Rectal smooth muscle tissue (tissue), 1 donor: ENCODE measurements at regions not wholly inside any gene's neighbourhood (a gene's known extent, or its start where the extent isn't known, plus 50 kb on each side); places are given as distances from the start of the nearest gene placed in this dataset.
"Not testable (repeated sequence)": the region's sequence is repeated elsewhere in the genome, so short reads cannot be mapped to it uniquely, and the experiment has no call there.

Source experiments
- H3K27ac ChIP-seq: one replicate; pipeline ENCODE4 v1.7.0; 2013; ENCODE audit warnings: low read depth, low read length, inconsistent platforms
- H3K27me3 ChIP-seq: one replicate; pipeline ENCODE4 v1.7.0; 2013; ENCODE audit warnings: low read length; ENCODE audit not compliant: control insufficient read depth, insufficient read depth
- H3K36me3 ChIP-seq: one replicate; pipeline ENCODE4 v1.7.0; 2013; ENCODE audit warnings: low read length; ENCODE audit not compliant: control insufficient read depth, insufficient read depth
- H3K4me1 ChIP-seq: one replicate; pipeline ENCODE4 v1.7.0; 2013; ENCODE audit warnings: low read length; ENCODE audit not compliant: control insufficient read depth, insufficient read depth
- H3K4me3 ChIP-seq: one replicate; pipeline ENCODE4 v1.7.0; 2013; ENCODE audit warnings: low read length
- H3K9ac ChIP-seq: one replicate; pipeline ENCODE4 v1.7.0; 2013; ENCODE audit warnings: low read length

DNA sequence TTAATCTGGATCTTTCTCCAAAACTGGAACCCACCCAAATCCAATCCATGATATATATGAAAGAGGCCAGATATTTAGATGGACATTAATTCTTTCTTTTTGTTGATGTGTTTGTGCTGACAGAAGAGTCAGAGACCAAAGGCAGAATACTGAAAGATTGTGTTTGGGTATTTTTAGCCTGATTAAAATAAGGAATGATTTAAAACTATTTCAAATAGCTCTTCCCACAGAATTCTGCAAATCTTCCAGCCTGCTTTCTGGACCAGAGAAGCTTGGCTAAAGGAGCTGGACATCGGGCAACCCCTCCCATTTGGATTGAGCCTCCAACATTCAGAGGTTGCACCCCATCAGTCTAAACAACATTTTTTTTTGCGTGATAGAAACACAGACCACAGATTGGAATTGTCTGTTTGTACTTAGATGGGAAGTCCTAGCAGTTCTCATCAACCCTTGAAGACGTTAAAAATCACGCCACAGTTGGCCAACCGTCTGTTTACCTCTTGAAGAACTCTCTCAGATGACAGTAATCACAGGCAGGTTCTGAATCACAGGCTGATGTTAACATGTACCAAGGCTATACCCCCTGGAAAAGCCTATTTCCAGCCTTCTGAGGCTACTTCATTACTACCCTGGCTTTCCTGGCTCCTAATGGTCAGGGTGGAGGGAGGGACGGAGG is 155.2 kb upstream of the NRP1 start:
- Histone ChIP-seq H3K9ac (no peak overlapping the region), H3K36me3 (no peaks in the 10 kb centered on the region), H3K4me1 (peaks cover 21% of the 10 kb centered on the region), H3K27me3 (no peaks in the 10 kb centered on the region), H3K27ac (peak overlapping the region; percentile 30), H3K4me3 (no peak overlapping the region)

DNA sequence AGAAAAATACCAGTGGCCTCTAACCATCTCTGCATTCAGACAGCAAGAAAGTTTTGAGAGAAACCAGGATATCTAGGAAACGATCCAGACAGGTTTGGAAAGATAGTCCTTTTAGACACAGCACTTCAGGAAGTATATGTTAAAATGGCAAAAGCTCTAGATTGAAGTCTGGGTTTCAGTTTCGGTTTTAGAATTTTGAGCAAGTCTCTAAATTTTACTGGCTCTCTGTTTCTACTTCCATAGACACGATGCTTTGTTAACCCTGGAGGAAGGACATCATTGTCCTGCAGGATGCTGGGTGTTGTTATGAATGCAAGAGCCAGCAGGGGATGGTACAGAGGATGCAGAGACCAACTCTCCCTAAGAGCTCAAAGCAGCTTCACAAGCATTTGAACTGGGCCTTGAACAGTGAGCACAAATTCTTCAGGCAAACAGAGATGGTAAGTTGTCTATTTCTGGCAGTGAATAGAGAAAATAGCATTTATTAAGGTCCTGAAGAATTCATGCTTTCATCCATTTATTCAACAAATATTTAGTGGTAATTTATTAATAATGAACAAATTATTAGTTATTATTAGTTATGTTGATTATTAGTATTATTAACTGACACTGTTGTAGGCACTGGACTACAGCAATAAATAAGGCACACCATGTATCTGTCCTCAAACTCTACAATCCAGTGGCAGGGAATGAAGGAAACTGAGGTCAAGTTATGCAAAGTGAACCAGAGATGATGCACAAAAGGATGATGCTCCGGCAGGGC is 152.7 kb upstream of the NRP1 start:
- H3K27ac ChIP-seq = peak overlapping the region; percentile 56
- H3K9ac ChIP-seq = no peak overlapping the region
- peaks cover 18% of the 10 kb centered on the region for H3K4me1 ChIP-seq
- no peaks in the 10 kb centered on the region for H3K36me3 ChIP-seq
- H3K27me3 ChIP-seq = no peaks in the 10 kb centered on the region
- H3K4me3 ChIP-seq = no peak overlapping the region

DNA sequence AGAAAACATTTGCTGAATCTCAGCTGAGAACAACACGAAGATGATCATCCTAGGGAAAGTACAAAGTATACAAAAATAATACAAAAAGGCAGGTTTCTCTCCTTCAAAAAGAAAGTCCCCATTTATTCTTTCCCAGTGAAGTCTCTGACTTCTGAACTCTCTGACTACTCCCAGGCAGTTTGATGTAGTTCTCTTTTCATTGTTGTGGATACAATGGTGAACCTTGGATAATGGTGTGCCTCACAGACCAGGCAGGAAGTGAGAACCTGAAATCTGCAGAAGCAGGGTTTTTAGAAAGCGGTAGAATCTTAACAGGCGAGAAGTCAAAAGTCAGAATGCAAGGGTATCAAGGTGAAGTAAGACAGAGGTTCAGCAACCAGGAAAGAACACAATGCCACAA is 150.8 kb upstream of the NRP1 start:
- H3K9ac ChIP-seq = no peak overlapping the region
- H3K27me3 ChIP-seq = no peaks in the 10 kb centered on the region
- no peak overlapping the region for H3K27ac ChIP-seq
- H3K4me3 ChIP-seq = no peak overlapping the region
- peaks cover 13% of the 10 kb centered on the region for H3K4me1 ChIP-seq
- no peaks in the 10 kb centered on the region for H3K36me3 ChIP-seq

DNA sequence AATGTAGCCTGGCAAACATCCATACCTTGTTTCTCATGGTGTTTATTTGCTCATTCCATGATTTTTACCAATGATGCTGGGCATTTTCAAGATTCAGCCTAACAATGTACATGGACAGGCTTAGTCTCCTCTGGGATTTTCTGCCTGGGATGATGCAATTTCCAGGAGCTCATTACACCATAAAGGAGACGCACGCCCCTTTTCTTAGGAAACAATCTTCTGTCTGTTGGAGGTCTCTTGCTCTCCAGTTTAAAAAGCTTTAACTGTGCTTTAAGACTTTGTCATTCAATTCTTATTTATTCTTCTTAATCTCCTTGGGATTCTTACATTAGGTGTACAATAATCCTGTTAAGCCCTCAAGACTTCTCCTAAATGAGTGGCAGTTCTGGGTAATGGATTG is 150.3 kb upstream of the NRP1 start:
- H3K4me1 ChIP-seq = peaks cover 9% of the 10 kb centered on the region
- no peak overlapping the region for H3K27ac ChIP-seq
- no peak overlapping the region for H3K9ac ChIP-seq
- no peaks in the 10 kb centered on the region for H3K36me3 ChIP-seq
- H3K4me3 ChIP-seq = no peak overlapping the region
- no peaks in the 10 kb centered on the region for H3K27me3 ChIP-seq

DNA sequence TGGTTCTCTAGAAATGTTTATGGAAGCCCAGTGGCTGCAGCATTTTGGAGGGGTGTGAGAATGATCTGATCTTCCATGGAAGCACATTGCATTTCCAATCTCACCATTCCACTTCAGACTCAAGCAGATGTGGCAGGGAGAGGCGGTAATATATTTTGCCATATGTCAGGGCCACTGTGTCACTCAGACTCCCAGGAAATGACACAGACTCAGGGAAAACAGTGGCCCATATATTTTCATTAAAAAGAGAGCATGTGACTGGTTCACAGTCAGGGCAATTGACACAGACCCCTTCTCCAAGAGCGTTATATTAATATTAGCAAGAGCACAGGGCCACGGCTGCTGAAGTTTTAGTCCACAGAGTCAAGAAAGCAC is 149.3 kb upstream of the NRP1 start:
- H3K27me3 ChIP-seq = no peaks in the 10 kb centered on the region
- no peak overlapping the region for H3K9ac ChIP-seq
- no peak overlapping the region for H3K27ac ChIP-seq
- H3K36me3 ChIP-seq = no peaks in the 10 kb centered on the region
- H3K4me3 ChIP-seq = no peak overlapping the region
- H3K4me1 ChIP-seq = peaks cover 7% of the 10 kb centered on the region

DNA sequence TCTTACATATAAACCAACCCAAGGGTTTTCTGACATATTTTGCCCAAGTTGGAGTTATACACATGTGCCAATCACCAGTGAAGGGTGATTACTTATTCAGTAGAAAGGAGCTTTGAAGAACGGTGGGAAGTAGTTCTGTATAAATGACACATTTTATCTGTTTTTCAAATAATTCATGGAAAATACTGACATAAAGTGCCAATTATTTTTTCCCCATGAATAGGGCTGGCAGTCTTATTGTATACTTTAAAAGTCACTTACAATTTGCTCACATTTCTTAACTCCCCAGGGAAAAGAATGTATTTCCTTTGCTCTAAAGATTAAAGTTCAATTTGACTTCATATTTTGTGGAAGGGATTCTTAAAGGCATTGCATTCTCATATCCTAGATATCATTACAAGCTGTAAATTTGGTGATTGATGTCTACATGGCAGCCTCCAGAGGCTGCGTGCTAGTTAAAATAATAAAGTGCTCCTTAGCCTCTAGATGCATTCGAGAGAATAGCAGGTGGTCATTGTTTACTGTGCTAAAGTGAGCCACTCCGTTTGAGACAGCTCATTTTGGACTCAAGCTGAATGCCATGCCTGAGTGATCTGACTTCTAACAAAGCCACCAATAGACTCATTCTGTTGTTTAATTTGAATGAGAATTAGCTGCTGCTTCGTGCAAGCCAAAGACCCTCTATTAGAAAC is 148.8 kb upstream of the NRP1 start:
- Histone ChIP-seq H3K4me1 (peaks cover 7% of the 10 kb centered on the region), H3K36me3 (no peaks in the 10 kb centered on the region), H3K27me3 (no peaks in the 10 kb centered on the region), H3K9ac (no peak overlapping the region), H3K4me3 (no peak overlapping the region), H3K27ac (no peak overlapping the region)

DNA sequence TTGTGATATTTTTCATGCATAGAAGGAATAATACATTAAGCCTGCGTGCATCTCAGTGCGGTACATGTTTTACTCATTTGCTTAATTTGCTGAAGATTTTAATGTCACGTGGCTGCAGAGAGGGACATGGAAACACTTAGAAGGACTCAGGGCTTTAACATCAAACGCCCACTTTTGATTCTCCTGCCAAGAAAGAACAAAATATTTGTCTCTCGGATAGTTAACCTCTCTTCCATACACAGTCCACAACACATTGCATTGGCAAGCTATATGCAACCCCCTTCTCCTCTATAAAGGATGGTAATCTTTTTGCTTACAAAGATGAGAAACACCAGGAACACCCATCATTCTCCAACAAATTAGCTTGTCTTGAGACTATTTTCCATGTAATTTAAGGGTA is 148.0 kb upstream of the NRP1 start:
- peaks cover 7% of the 10 kb centered on the region for H3K4me1 ChIP-seq
- no peak overlapping the region for H3K9ac ChIP-seq
- no peak overlapping the region for H3K4me3 ChIP-seq
- no peak overlapping the region for H3K27ac ChIP-seq
- H3K27me3 ChIP-seq = no peaks in the 10 kb centered on the region
- H3K36me3 ChIP-seq = no peaks in the 10 kb centered on the region

DNA sequence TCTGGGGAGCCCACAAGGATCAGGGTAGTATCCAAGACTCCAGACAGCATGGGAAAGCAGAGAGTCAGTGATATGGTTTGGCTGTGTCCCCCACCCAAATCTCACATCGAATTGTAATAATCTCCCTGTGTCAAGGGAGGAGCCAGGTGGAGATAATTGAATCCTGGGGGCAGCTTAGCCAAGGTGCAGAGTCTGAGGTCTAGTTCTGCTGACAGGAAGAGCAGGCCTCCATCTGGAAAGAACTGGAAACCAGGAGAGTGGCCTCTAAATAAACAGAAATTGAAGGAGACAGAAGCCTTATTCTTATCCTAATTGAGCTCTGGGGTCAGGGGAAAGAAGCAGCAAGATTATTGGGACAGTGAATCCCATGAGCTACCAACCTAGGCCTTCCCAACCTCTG is 146.7 kb upstream of the NRP1 start:
- H3K27ac ChIP-seq = no peak overlapping the region
- H3K4me1 ChIP-seq = peaks cover 2% of the 10 kb centered on the region
- H3K9ac ChIP-seq = no peak overlapping the region
- H3K4me3 ChIP-seq = no peak overlapping the region
- no peaks in the 10 kb centered on the region for H3K27me3 ChIP-seq
- no peaks in the 10 kb centered on the region for H3K36me3 ChIP-seq

DNA sequence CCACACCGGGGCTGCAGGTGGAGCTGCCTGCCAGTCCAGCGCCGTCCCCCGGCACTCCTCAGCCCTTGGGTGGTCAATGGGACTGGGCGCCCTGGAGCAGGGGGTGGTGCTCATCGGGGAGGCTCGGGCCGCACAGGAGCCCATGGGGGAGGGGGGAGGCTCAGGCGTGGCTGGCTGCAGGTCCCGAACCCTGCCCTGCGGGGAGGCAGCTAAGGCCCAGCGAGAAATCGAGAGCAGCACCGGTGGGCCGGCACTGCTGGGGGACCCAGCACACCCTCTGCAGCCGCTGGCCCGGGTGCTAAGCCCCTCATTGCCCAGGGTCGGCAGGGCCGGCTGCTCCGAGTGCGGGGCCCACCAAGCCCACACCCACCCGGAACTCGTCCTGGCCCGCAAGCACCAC is 145.9 kb upstream of the NRP1 start:
- not testable (repeated sequence) for H3K4me1 ChIP-seq, H3K9ac ChIP-seq, H3K36me3 ChIP-seq, H3K27ac ChIP-seq, H3K4me3 ChIP-seq, H3K27me3 ChIP-seq

DNA sequence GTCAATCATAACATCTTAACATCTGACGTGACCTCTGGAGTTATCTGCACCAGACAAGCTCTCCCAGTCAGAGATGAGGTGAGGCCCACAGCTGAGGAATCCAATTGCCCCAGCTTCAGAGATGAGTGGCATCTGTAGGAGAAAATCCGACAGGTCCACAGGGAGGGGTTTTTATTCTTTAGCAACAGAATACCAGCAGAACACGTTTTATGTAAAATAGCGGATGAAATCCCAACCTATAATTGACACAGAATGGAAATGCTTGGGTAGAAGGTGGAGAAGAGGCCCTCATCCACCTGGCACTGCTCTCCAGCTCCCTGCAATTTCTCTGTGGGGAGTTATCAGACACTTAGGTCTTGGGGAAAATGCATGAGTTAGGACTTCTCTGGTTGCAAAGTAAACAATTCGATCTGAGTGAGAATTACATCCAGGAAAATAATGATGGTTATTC is 144.2 kb upstream of the NRP1 start:
- Histone ChIP-seq H3K4me1 (no peaks in the 10 kb centered on the region), H3K27ac (no peak overlapping the region), H3K9ac (no peak overlapping the region), H3K36me3 (no peaks in the 10 kb centered on the region), H3K4me3 (no peak overlapping the region), H3K27me3 (no peaks in the 10 kb centered on the region)

DNA sequence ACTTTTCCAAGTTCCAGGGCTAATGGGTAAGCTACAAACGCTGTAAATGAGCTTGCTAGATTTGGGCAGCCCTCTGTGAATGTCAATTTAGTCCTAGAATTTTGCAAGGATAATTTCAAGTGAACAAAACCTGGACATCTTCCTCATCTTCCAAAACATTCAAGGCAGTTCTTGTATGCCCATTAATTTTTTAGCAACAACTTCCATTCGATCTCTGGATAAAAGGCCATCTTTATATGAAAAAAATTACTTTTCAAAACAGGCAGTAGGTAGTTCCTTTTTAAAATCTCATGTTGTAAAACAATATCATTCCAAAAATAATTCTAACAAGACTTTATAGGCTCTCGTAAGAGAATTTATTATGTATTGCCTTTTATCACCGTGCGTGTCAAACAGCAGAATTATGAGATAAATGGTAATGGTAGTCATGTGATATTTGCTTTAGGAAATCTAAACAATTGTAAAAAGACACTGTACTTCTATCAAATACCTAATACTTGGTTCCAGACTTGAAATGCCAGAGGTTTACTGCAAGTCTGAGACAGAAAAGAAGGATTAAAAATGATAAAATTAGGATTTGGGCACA is 143.7 kb upstream of the NRP1 start:
- H3K9ac ChIP-seq = no peak overlapping the region
- H3K27me3 ChIP-seq = no peaks in the 10 kb centered on the region
- H3K4me1 ChIP-seq = no peaks in the 10 kb centered on the region
- no peak overlapping the region for H3K4me3 ChIP-seq
- no peaks in the 10 kb centered on the region for H3K36me3 ChIP-seq
- H3K27ac ChIP-seq = no peak overlapping the region

DNA sequence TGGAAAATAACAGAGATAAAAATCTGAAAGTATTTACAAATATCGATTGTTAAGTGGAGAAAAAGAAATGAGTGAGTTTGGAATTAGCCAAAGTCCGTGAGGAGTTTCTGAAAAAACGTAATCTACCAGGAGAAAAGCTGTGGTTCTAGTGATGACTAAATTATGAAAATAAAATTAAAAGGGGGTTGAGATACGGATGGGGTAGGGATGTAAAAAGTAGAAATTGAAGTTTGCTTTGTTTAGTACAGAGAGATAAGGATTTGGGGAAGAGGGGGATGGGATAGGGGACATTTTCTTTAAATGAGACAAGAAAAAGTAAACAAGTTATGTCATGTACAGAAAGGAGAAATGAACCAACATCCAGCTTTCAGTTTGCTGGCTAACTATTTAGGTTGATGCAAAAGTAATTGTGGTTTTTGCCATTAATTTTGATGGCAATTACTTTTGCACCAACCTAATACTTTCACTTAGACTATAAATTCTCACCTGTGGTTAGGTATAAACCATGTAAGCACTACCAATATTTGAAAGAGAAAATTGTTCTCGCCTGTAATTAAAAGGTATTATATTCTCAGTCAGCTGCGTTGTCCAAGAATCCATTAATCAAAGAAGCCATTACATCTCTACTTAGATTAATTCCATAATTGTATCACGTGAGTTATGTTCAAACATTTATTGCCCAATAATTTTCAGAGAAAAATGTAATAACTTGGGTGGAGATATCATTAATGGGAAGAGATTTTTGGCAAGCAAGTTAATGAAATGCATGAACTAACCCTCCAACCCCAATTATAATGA is 143.0 kb upstream of the NRP1 start:
- Histone ChIP-seq H3K4me1 (no peaks in the 10 kb centered on the region), H3K27me3 (no peaks in the 10 kb centered on the region), H3K36me3 (no peaks in the 10 kb centered on the region), H3K4me3 (no peak overlapping the region), H3K9ac (no peak overlapping the region), H3K27ac (no peak overlapping the region)
